Spinal cord (tissue), 9 donors: ENCODE measurements at regions not wholly inside any gene's neighbourhood (a gene's known extent, or its start where the extent isn't known, plus 50 kb on each side); places are given as distances from the start of the nearest gene placed in this dataset.
"Not testable (repeated sequence)": the region's sequence is repeated elsewhere in the genome, so short reads cannot be mapped to it uniquely, and the experiment has no call there.

Experiments used
- DNase-seq, 6 donors: peaks; one replicate each; pipeline versions ENCODE4 v3.0.0 to v3.0.0-alpha.2; 2013 to 2015; ENCODE audit warnings: low spot score in 6 of 6, low read depth in 4 of 6
- H3K27ac ChIP-seq: one replicate; pipeline ENCODE4 v1.5.1; 2013; ENCODE audit warnings: low read depth, low read length, control low read depth
- H3K27me3 ChIP-seq: one replicate; pipeline ENCODE4 v1.6.1; 2013; ENCODE audit warnings: low read length; ENCODE audit not compliant: control insufficient read depth, insufficient read depth
- H3K36me3 ChIP-seq: one replicate; pipeline ENCODE4 v1.6.1; 2013; ENCODE audit warnings: low read length; ENCODE audit not compliant: control insufficient read depth, insufficient read depth
- H3K4me1 ChIP-seq: one replicate; pipeline ENCODE4 v1.6.1; 2013; ENCODE audit warnings: low read length; ENCODE audit not compliant: control insufficient read depth, insufficient read depth
- H3K4me3 ChIP-seq: one replicate; pipeline ENCODE4 v1.5.1; 2013; ENCODE audit warnings: low read depth, low read length, control low read depth
- H3K9me3 ChIP-seq: one replicate; pipeline ENCODE4 v1.6.1; 2013; ENCODE audit warnings: low read length; ENCODE audit not compliant: control insufficient read depth, insufficient read depth
- WGBS: methylation state at CpG from one replicate; pipeline ENCODE4 v1.1.5; 2013; ENCODE audit warnings: missing lambda C conversion rate; ENCODE audit not compliant: insufficient coverage; 5-methylcytosine and 5-hydroxymethylcytosine counted together
- donor health status: healthy.

DNA sequence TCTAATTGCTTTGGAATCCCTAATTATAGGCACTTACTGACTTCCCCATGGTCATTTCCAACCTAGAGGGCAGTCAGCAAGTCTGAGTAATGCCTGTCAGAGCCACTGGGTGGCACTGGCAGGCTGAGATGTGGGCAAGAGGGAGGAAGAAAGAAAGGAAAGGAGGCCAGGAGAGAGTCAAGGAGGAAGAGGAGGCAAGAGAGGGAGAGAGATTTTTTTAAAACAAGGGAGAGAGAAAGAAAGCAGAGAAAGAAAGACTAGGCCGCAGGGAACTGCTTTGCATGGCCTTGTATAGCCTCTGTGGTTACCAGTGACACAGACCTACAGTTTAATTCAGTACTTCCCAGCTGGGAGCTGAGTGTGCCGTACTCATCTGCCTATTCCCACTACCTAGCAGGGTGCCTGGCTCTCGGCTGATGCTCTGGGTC, 210.4 kb upstream of the ADO start:
- 38% methylated on average over 1 of the region's 3 CpGs for WGBS
- no peaks in the 10 kb centered on the region for H3K36me3 ChIP-seq
- no peaks in the 10 kb centered on the region for H3K9me3 ChIP-seq
- no peaks in the 10 kb centered on the region for H3K4me1 ChIP-seq
- DNase-seq, result peak in 5 of 6 donors; percentile 15 to 82 (median 46)
- H3K4me3 ChIP-seq, result no peak overlapping the region
- H3K27ac ChIP-seq, result no peak overlapping the region
- no peaks in the 10 kb centered on the region for H3K27me3 ChIP-seq

DNA sequence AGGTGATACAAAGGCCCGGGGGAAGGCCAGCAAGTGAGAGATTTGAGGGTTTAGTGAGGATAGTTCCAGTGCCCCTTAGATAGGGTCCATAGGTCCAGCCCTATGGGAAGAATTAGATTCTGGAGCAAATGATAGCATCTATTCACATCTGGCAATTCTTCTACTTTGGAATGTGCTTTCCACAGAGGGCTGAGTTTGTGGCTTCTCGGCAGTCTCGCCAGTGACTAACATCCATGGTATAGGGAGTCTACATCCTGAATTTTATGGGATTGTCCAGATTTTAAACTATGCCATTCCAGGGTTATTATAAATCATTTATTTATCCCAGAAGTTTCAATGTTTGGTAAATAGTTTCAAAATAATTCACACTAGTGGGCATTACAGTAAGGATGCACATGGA, 207.3 kb upstream of the ADO start:
- Histone ChIP-seq H3K27me3 (no peaks in the 10 kb centered on the region), H3K4me3 (no peak overlapping the region), H3K4me1 (no peaks in the 10 kb centered on the region), H3K36me3 (no peaks in the 10 kb centered on the region), H3K27ac (no peak overlapping the region), H3K9me3 (no peaks in the 10 kb centered on the region)
- no CpG with 5 or more reads among the region's 3 CpGs for WGBS
- DNase-seq, result no peak

DNA sequence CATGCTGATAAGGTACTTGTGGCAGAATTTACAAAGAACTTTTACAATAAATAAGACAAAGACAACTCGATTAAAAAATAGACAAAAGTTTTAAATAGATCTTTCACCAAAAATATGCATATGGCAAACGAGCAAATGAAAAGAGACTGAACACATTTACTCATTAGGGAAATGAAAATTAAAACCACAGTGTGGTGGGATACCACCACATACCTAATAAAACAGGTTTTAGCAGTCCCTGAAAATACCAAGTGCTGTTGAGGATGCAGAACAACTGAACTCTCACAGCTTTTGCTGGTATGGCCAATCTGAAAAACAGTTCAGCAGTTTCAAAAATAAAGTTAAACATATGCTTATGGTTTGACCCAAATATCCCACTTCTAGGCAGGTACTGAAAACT, 205.4 kb upstream of the ADO start:
- H3K4me3 ChIP-seq, result no peak overlapping the region
- no peaks in the 10 kb centered on the region for H3K36me3 ChIP-seq
- DNase-seq, result no peak
- no peaks in the 10 kb centered on the region for H3K27me3 ChIP-seq
- H3K27ac ChIP-seq, result no peak overlapping the region
- no CpG with 5 or more reads among the region's 2 CpGs for WGBS
- H3K4me1 ChIP-seq, result no peaks in the 10 kb centered on the region
- H3K9me3 ChIP-seq, result no peaks in the 10 kb centered on the region

DNA sequence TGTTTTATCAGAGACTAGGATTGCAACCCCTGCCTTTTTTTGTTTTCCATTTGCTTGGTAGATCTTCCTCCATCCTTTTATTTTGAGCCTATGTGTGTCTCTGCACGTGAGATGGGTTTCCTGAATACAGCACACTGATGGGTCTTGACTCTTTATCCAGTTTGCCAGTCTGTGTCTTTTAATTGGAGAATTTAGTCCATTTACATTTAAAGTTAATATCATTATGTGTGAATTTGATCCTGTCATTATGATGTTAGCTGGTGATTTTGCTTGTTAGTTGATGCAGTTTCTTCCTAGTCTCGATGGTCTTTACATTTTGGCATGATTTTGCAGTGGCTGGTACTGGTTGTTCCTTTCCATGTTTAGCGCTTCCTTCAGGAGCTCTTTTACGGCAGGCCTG, 198.0 kb upstream of the ADO start:
- DNase-seq, H3K4me1 ChIP-seq, H3K36me3 ChIP-seq, H3K9me3 ChIP-seq, H3K4me3 ChIP-seq, H3K27me3 ChIP-seq, H3K27ac ChIP-seq: not testable (repeated sequence)
- no CpG with 5 or more reads among the region's 4 CpGs for WGBS

DNA sequence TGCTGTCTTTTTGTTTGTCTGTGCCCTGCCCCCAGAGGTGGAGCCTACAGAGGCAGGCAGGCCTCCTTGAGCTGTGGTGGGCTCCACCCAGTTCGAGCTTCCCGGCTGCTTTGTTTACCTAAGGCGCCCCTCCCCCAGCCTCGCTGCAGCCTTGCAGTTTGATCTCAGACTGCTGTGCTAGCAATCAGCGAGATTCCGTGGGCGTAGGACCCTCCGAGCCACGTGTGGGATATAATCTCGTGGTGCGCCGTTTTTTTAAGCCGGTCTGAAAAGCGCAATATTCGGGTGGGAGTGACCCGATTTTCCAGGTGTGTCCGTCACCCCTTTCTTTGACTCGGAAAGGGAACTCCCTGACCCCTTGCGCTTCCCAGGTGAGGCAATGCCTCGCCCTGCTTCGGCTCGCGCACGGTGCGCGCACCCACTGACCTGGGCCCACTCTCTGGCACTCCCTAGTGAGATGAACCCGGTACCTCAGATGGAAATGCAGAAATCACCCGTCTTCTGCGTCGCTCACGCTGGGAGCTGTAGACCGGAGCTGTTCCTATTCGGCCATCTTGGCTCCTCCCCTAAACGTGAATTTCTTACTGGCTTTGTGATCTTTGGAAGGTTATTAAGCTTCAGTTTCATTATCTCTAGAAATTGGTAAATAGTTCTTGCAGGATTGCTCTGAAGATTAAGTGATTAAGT, 196.2 kb upstream of the ADO start:
- not testable (repeated sequence) for H3K4me3 ChIP-seq, H3K27ac ChIP-seq, DNase-seq, H3K27me3 ChIP-seq, H3K9me3 ChIP-seq, H3K4me1 ChIP-seq, H3K36me3 ChIP-seq
- 15% methylated on average over 4 of the region's 34 CpGs for WGBS

DNA sequence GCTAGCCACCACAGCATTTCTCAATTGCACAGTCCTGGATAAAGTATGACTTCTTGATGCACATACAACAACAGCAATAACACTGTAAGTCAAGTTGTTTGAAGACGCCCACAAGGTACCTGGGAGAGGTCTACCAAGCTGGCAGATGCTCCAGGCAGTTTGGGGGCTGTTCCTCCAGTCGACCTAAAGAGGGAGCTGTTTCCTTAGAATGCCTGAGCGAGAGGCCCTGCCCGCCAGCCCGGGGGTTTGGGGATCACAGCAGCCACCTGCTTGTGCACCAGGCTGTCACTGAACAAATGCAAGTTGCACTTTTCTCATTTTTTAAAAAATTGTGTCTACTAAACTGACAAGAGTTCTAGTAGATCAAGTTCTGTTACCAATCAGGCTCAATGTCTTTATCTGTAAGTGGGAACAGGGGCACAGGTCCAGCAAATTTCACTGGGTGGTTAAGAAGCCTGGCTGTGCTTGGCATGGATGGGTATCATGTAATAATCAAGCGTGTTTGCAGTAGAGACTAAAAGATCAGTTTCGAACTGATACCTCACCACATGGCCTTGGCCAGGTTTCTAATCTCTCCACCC, 193.8 kb upstream of the ADO start:
- no peaks in the 10 kb centered on the region for H3K36me3 ChIP-seq
- peak in 5 of 6 donors; percentile 10 to 67 (median 17) for DNase-seq
- no peak overlapping the region for H3K4me3 ChIP-seq
- H3K9me3 ChIP-seq, result no peaks in the 10 kb centered on the region
- 32% methylated on average over 4 of the region's 7 CpGs for WGBS
- H3K27ac ChIP-seq, result no peak overlapping the region
- H3K4me1 ChIP-seq, result no peaks in the 10 kb centered on the region
- no peaks in the 10 kb centered on the region for H3K27me3 ChIP-seq

DNA sequence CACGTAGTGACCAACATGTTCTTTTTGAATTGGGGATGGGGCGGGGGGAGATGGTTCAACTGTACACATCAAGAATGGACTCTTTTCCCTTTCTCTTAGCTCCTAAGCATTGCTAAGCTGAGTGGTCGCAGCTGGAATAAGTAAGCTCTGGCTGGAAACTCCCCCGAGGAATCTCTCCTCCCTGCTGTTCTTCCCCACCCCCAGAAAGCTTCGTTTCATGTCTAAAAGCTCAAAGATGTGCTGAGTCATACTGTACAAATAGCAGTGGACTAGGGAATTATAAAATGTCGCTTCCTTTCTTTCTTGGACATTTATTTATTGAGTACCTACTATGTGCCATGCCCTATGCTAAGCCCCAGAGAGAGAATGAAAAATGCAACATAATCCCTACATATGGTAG, 191.1 kb upstream of the ADO start:
- WGBS, result no CpG with 5 or more reads among the region's 6 CpGs
- no peaks in the 10 kb centered on the region for H3K36me3 ChIP-seq
- H3K27me3 ChIP-seq, result no peaks in the 10 kb centered on the region
- H3K27ac ChIP-seq, result no peak overlapping the region
- no peaks in the 10 kb centered on the region for H3K4me1 ChIP-seq
- no peaks in the 10 kb centered on the region for H3K9me3 ChIP-seq
- no peak overlapping the region for H3K4me3 ChIP-seq
- DNase-seq, result no peak

DNA sequence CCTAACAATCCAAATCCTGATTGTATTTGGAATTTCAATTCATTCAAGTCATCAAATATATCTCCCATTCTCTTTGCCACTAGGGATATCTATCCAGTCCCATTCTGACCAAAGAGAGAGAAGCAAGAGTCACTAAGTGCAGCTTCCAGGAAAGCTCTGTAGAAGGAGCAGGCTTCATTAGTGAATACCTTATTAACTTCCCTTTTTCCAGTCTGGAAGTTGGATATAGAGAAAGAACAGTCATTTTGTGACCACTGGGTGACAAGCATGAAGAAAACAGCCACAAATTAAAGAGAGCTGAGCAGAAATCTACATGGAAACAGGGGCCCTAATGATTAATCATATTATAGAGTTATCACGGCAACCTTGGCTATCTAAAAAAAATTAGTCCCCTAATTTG, 190.7 kb upstream of the ADO start:
- Histone ChIP-seq H3K4me3 (no peak overlapping the region), H3K27me3 (no peaks in the 10 kb centered on the region), H3K4me1 (no peaks in the 10 kb centered on the region), H3K9me3 (no peaks in the 10 kb centered on the region), H3K27ac (no peak overlapping the region), H3K36me3 (no peaks in the 10 kb centered on the region)
- no peak for DNase-seq
- no CpG with 5 or more reads among the region's 1 CpG for WGBS

DNA sequence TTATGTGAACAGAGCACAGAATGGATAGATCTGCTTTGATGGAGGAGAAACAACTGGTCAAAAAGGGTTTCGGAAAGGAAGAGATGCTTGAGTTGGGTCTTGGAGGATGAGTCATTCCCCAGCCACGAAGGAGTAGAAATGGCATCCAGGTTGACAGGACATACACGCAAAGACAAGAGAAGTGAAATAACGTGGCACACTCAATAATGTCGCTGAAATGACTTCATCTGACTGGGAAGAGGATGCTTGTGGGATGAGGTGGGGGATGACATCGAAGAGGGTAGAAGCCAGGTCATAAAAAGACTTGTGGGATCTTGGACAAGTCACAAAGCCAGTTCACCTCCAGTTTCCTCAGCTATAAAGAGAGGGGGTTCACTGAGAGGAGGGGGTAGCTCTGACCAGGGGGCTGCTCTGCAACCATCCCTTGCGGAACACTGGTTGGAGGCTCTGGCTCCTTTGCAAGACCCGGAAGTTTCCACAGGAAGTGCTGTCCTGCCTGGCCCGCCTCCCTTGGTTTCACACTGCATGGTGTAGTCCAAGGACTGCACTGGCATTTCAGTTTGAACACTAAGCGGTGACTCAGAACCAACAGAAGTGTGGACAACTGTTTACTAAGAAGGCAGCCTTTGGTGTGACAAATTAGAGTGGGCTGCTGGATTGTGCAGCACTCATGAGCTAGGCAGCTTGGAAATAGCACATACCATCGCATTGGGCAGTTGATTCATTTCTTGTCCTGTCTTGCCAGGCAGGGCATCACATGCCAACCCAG, 189.9 kb upstream of the ADO start:
- no peak for DNase-seq
- Histone ChIP-seq H3K27ac (no peak overlapping the region), H3K4me1 (no peaks in the 10 kb centered on the region), H3K4me3 (no peak overlapping the region), H3K36me3 (no peaks in the 10 kb centered on the region), H3K9me3 (no peaks in the 10 kb centered on the region), H3K27me3 (no peaks in the 10 kb centered on the region)
- 90% methylated on average over 10 of the region's 11 CpGs for WGBS
